ENCODE measurements at regions not wholly inside any gene's neighbourhood (a gene's known extent, or its start where the extent isn't known, plus 50 kb on each side); places are given as distances from the start of the nearest gene placed in this dataset.

DNA sequence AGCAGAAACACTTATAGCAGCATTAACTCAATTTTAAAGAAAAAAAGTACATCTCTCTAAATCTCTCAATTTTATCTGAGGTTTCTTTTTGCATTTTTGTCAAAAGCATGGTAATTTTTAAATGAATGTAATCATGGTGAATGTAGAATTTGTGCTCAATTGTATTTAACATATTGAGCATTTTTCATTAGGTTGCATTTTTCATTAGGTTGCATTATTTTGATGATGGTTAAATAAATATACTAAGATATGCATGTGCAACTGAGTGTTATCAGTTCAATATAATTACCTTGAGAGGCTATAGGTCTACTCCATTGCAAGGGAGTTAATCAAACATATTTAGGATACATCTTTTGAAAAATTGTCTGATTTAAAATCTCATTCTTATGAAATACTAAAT lies 355.1 kb upstream of the SPTLC3 start:
- DNase-seq (ENCODE audit: low read depth) = no peak

DNA sequence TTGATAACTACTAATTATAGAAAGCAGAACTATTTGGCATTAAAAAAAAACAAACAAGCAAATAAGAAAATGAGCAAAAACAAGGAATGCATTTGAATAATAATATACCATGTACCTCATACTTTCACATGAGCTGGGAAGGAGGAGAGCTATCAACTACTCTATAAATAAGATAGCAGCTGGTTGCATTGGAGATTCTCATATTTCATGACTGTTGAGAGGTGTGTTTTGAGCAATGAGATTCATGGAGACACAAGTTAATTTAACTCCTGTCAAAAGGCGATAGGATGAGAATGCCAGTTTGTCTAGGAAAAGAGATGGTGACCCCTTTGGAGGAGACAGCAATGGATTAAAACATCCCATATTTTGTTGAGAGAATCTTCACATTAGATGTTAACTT lies 348.8 kb upstream of the SPTLC3 start:
- DNase-seq (ENCODE audit: low read depth) = no peak

DNA sequence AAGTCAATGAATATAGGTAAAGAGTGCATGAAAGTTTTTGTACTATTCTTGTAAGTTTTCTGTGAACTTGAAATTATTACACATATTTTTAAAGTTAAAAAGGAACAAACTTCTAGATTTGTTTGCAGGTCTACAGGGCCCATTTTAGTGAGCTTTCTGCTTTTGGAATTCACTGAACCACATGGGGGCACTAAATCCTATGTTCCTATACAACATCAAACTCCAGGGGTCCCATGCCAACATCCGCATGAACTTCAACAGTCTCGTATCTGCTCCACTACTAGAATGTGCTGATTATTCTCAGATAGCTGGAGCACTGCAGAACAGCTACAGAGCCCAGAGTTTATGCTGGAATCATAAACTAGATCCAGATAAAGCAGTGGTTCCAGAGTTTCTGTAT lies 347.9 kb upstream of the SPTLC3 start:
- DNase-seq (ENCODE audit: low read depth) = no peak

DNA sequence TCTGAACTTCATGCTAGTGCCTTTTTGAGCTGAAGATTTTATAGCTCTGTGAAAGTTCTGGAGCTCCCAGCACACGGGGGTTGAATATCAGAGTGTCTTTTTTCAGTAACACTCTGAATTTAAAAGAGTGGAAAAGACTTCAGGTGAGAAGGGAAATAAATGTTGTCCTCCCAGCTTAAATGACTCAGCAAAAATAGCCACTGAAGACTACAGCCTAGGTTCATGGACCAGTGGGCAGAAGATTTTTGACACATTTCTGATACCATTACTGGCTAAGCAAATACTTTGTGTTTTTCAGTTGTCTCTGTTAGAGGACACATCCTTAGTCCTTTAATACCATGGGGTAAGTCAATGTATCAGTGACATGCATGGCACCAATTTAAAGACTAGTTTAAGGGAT lies 338.5 kb upstream of the SPTLC3 start:
- no peak for DNase-seq (ENCODE audit: low read depth)

DNA sequence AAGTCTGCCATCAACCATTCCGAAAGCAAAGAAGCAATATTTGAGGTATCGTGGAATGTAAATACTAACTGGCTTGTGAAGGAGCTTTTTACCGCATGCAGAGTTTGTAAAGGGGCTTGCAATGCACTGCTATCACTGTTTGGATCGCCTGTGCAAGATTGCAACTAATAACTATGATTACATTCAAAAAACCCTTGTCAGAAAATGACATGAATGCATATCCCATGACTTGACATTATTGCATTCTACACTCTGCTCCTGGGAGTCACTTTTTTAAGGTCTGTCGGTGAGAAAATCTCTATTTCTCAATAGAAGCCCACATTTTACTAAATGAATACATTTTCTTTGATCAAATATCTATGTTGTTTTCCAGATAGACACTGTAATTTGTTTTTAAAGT lies 335.4 kb upstream of the SPTLC3 start:
- no peak for DNase-seq (ENCODE audit: low read depth)

DNA sequence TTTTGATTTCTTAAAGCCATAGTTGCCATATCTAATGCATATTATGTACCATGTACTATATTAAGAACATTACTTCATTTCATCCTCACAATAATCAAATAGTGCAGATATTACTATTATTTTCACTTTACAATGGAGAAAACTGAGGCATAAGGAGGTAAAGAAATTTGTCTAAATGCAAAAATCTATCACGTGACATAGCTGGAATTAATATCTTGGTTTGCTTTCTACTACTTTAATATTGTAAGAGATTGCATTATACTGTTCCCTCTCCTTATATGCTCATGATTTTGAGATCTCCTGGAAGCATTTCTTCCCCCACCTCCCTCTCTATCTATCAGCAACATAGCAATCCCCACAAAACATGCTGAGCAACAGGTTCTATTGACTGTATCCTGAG lies 330.8 kb upstream of the SPTLC3 start:
- DNase-seq (ENCODE audit: low read depth) = no peak

DNA sequence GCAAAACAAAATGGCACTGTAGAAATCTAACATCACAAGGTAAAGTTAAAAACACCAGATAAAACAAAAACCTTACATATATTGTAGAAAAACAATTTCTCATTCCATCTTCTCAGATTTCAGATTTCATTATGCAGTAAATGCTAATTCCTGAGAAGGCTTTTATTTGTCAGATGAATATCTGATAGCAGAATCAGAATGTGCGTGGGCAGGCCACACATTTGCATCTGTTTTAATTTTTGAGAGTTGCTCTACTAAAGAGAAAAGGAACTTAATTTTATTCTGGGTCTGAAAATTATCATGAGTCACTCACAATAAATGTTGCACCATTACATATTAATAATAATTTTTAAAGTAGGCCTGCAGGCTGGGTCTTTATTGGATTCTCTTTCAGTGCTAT lies 329.3 kb upstream of the SPTLC3 start:
- no peak for DNase-seq (ENCODE audit: low read depth)

DNA sequence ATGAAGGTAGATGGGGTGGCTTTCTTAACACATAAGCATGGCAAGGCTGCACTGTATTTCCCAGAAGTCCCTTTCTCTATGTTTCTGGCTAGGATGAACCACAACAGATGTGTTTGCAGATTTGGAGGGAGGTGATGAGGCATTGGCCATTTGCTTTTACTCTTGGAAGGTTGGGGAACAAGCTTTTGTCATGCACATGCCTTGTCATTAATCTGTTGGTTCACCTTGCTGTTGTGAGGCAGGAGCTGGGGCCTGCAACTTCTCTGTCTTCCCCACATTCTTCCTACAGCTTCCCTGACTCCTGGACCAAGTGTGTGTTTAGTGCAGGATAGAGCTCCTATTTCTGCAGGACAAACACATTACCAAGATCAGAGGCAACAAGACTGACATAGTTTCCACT lies 326.2 kb upstream of the SPTLC3 start:
- DNase-seq (ENCODE audit: low read depth) = no peak

DNA sequence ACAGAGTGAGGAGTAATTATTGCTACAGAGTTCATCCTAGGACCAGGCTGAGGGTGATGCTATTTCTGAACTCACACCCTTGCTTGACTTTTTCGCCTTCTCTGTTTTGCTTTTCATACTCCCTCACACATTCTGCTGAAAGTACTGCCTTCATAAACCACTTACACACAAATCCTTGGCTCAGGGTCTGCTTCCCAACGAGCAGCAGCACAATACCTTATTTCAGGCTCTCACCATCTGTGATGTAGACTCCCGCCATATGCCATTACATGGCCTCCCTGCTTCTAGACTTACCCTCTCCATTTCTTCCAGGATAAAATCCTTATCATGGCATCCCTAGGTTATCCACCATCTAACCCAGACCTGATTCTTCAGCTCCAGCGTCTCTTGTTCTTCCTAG lies 321.3 kb upstream of the SPTLC3 start:
- no peak for DNase-seq (ENCODE audit: low read depth)

DNA sequence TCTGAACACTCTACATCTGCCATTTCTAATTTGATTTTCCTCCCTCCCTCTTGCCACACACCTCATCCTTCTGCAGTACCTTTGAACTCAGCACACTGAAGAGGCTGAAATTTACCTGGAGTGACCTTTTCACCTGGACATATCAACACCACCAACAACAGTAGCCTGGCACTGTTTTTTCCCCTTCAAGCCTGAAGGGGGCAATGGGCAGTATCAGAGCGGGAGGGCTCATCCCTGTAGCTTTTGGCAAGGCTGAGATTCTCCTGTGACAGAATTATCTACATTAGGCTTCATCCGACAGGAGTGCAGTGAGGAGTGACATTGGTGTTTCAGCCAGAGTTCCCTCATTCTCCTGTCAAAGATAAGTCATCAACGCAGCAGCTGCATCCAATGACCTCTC lies 312.8 kb upstream of the SPTLC3 start:
- no peak for DNase-seq (ENCODE audit: low read depth)

DNA sequence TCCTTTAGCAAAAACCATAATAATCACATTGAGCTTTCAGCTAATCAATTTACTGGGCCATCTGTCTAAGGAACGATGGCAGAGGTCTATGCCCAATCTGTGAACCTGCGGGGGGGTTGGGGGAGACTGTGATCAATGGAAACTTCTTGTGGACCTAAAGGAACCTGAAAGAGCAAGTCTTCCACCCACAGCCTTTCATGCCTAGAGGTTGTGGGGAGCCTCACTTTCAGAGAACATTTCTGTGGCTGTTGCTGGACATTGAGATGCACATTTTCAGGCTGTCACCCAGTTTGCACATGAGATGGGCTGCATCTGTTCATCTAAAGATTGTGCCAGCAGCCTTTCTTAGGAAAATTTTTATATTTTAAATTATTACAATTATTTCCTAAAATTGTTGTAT lies 310.0 kb upstream of the SPTLC3 start:
- DNase-seq (ENCODE audit: low read depth) = no peak

DNA sequence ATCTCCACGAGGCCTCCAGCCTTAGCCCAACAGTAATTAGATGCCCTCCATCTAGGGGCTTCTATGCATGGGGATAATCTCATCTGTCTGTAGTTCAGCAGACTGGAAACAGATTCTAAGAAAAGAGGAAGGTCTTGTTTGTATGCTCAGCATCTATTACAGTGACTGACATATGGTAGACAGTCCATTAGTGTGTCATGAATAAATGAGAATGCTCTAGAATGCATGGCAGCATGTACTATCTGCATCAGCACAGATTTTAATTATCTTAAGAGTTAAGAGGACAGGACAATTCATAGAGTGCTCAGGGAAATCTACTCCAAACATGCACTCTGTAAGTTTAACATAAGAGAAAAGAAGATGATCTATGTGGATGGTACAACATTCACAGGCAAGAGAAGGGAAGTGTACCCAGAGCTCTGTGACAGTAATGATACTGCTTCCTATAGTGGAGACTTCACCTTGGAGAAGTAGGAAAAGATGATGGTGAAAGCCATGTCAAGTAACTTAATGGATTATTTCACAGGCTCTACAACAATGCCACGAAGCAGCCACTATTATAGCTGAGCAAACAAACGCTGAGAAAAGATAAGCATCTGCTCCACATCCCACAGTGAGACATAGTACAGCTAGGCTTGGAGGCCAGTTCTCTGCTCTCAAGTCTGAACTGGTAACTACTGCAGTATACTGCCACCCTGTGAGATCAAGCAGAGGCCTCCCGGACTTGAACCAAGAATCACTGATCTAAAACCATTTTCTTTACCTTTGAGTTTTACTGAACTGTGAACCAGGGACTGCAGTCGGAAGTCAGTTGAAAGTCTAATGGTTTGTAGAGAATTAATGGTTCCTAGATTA lies 309.2 kb upstream of the SPTLC3 start:
- no peak for DNase-seq (ENCODE audit: low read depth)

DNA sequence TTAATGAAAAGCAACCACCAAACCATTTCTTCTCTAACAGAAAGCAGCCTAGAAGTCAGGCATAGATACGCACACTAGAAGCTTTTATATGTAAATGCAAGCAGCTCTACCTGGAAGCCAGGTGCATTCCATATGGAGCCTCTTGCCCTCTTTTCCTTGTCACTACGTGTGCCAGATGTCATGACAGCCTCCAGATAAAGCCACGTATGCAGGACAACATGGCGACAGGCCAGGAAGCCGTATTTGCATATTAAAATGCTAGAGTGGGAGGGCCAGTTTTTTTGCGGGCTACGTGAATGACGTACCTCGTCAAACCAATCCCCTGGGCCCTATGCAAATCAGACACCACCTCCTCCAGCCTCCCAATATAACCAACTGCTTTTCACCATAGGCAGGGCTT lies 308.1 kb upstream of the SPTLC3 start:
- no peak for DNase-seq (ENCODE audit: low read depth)

DNA sequence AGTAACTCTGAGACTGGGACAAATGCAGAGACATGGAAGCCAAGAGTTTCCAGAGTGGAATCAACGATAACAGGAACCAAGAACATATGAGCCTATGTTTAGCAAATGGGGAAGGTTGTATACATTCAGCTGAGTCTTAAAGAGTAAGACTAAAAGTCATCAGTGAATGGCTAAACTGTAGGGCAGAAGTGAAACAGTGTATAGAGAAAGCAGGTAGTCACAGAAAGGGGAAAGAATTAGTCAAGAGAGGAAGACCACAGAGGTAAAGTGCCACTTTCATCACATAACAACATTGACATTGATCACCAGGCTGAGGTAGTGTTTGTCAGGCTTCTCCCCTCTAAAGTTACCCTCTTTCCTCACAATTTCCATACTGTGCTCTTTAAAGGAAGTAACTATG lies 306.5 kb upstream of the SPTLC3 start:
- no peak for DNase-seq (ENCODE audit: low read depth)

DNA sequence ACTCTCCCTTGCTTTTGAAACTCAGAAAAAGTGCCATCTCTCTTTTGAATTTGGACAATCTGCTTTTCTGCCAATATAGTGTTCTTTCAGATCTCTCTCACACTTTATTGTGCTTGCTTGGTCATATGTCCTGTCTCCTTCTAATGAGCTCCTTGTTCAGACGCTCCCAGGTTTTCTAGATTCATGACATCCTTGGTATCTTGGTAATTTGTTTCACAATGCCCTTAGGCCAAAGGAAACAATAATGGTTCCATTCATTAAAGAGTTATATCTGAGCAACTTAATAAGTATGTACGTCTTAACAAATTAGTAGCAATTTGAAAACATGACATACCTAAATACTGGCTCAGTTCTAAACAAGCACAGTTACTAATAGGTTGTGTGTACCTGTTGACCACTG lies 293.4 kb upstream of the SPTLC3 start:
- no peak for DNase-seq (ENCODE audit: low read depth)

DNA sequence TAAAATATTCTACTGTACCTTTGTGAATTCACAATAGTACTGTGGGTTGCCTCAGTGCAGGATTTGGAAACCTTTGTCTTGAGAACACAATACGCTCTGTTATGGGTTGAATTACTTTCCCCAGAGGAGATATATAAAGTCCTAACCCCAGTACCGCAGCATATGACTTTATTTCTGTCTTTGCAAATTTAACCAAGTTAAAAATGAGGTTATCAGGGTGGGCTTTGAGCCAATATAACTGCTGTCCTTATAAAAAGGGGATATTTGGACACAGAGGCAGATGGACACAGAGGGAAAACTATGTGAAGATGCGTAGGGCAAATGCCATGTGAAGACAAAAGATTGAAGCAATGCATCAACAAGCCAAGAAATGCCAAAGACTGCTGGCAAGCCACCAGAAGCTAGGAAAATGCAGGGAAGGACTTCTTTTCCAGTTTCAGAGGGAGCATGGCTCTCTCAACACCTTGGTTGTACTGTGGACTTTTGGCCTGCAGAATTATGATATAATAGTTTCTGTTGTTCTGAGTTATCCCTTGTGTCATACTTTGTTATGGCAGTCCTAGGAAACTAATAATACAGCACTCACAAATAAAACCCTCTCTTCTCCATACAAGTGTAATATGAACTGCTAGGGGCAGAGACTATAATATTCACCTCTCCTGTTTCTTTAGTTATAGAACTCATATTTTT lies 292.6 kb upstream of the SPTLC3 start:
- no peak for DNase-seq (ENCODE audit: low read depth)

DNA sequence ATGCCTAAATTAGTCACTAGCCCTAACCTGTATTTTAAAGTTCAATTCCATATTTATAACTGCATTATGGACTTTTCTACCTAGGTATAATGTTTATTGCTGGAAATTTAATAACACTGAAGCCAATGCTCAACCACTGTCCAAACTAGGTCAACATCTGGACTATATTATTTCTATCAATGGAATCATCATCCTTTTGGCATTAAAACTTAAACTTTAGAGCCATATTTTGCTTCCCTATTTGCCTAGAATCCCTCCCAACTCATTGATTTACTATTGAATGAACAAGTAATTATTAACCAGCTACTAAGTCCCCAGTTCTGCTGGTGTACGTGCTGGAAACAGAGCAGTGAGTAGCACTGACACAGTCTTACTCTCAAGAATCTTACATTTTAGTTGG lies 291.7 kb upstream of the SPTLC3 start:
- no peak for DNase-seq (ENCODE audit: low read depth)

DNA sequence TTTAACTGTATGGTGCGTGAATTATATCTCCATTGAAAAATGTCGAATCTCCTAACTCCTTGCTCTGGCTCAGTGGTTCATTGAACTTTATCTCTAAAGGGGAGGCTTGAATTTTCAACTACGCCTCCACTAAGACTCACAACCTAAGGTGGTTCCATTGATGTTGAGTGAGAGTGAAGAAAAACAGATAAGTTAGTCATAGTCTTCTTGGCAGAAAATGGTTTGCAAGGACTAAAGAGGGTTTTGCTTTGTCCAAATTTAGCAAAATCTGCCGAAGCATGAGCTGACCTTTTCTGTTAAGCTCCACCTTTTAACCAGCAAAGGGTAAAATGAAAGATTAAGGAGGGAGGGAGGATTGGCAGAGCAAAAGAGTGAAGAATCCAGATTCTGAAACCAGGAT lies 290.2 kb upstream of the SPTLC3 start:
- DNase-seq (ENCODE audit: low read depth) = no peak

DNA sequence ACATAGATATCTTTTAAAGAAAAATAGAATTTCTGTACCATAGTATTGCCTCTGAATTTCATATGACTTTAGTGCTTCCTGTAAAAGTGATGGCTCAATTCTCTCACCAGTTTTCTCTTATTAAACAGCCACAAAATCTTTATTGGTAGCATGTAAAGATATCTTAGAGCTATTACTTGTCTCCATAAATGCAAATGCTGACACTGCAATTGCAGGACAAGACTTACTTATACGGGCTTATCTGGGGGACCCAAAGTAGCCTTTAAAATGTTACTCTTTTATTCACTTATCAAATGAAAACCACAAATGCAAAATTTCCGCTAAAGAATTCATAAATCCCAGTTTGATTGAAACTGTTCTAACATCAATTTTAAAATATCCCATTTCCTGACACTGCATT lies 287.1 kb upstream of the SPTLC3 start:
- no peak for DNase-seq (ENCODE audit: low read depth)

DNA sequence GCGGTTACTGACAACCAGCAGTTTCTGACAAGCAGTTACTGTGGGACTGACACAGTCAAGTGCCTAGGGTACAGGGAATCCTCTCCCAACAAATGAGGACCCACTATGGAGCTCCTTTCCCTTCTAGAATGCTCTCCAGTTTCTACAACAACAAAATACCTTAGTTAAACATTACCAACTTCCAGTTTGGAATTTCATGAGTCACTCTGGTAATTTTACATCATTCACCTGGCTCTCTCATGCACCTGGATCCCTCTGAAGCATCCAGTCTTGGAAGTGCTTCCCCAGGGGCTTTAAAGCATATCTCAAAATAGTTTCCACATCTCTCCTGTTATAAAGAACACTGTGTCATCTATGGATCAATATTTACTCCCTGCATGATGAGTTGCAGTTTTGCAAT lies 286.7 kb upstream of the SPTLC3 start:
- no peak for DNase-seq (ENCODE audit: low read depth)

DNA sequence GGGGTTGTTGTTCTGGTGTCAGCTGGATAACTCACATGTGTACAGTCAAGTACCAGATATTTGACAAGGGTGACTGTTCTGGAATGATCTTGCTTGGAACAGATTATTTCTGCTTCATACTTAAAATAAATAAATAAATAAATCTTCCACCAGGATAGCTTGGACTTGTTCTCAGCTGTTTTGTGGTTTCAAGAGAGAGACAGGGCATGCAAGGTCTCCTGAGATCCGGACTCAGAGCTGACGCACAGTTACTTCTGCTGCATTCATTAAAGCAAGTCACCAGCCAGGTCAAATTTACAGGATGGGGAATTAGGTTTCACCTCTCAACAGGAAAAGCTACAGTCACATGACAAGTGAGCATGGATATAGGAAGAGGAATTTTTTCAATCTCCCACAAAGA lies 285.0 kb upstream of the SPTLC3 start:
- DNase-seq (ENCODE audit: low read depth) = no peak

DNA sequence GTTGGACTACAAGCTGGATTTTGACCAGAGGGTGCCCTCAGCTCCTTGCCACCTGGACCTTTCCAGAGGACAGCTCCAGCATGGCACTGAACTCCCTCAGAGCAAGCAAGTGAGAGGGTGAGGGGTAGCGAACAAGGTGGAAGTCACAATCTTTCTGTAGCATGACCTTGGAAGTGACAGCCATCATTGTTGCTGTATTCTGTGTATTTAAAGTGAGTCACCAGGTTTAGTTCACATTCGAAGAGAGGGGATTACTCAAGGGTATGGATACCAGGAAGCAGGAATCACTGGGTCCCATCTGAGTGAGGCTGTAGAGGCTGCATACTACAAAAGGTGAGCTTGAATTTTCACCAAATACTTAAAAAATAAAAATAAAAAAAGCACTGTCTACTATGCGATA lies 280.0 kb upstream of the SPTLC3 start:
- DNase-seq (ENCODE audit: low read depth) = no peak

DNA sequence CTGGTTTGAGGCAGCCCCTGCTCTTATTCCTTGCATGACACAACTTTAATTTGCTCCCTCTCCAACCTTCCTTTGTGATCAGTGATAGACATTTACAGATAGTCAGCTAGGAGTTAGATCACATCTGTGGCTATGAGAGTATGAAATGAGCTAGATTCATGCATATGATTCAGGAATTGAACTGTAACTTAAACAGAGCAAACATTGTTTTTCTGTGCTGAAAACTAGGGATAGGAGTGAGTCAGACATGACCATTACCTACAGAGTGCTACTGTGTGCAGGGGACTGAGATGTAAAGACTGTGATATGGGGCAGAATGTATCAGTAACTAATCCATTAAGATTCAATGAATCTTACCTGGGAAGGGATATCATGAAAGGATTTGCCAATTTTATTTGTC lies 279.4 kb upstream of the SPTLC3 start:
- DNase-seq (ENCODE audit: low read depth) = no peak

DNA sequence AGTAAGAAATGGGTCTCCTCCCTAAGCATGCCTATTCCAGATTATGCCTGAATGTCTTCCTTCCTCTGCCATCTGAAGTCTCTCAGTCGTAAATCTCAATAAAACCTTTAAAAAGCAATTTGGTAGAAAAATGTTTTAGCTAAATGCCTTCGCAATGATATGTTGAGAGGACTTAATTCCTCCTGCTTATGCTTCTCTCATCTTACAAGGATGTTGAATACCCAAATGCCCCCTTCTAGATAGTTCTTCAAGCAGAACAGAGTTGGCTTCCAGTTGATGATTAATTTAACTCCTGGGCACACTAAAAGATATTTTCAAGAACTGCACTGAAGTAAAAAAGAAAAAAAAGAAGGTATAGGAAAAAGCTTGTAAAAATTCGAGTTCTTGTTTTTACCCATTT lies 275.0 kb upstream of the SPTLC3 start:
- no peak for DNase-seq (ENCODE audit: low read depth)

Data from amniotic epithelial cell (primary cell).